ENCODE measurements at regions not wholly inside any gene's neighbourhood (a gene's known extent, or its start where the extent isn't known, plus 50 kb on each side); places are given as distances from the start of the nearest gene placed in this dataset.

DNA sequence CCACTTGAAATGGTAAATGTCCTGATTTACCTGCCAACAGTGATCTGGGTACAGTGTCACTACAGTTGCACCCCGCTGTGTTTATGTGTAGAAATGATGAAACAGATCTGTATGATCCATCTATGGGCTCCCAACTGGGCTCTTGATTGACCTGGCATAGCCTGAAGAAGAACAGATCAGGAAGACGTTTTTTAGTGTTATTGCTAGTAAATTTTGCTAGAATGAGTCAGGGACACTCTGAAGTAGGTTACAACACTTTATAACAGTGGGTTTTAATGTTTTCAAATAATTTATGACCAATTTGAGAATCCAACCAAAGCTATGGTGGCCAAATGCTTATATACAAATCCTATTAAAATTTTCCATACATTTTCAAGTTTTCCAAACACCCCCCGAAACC is 110.3 kb downstream of the DKK1 start:
- TF ChIP-seq, protein P1, sequence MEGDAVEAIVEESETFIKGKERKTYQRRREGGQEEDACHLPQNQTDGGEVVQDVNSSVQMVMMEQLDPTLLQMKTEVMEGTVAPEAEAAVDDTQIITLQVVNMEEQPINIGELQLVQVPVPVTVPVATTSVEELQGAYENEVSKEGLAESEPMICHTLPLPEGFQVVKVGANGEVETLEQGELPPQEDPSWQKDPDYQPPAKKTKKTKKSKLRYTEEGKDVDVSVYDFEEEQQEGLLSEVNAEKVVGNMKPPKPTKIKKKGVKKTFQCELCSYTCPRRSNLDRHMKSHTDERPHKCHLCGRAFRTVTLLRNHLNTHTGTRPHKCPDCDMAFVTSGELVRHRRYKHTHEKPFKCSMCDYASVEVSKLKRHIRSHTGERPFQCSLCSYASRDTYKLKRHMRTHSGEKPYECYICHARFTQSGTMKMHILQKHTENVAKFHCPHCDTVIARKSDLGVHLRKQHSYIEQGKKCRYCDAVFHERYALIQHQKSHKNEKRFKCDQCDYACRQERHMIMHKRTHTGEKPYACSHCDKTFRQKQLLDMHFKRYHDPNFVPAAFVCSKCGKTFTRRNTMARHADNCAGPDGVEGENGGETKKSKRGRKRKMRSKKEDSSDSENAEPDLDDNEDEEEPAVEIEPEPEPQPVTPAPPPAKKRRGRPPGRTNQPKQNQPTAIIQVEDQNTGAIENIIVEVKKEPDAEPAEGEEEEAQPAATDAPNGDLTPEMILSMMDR (optimal IDR thresholded peaks at IDR 0.05 in 1 of 3, IDR thresholded peaks at IDR 0.05 in 1 of 3, conservative IDR thresholded peaks at IDR 0.05 in 1 of 3; ENCODE audit: extremely low read depth in 1 of 3, insufficient read depth in 2 of 3, low read length in 3 of 3) = no peak
- TF ChIP-seq EZH2 (IDR thresholded peaks at IDR 0.05; ENCODE audit: low read length) = no peak

Measured in keratinocyte (primary cell).